Aorta (tissue), 5 donors: ENCODE measurements at regions not wholly inside any gene's neighbourhood (a gene's known extent, or its start where the extent isn't known, plus 50 kb on each side); places are given as distances from the start of the nearest gene placed in this dataset.

Experiments used
- ATAC-seq: fragments of 200-7000 bp; cut with Tn5 transposase; one replicate; pipeline ENCODE4 v1.9.1; 2022; ENCODE audit warnings: moderate library complexity; ENCODE audit not compliant: low FRiP score
- DNase-seq, 2 donors: peaks; one replicate each; pipeline ENCODE4 v3.0.0-alpha.2; 2020
- H3K27ac ChIP-seq, 2 donors: one replicate each; pipeline ENCODE4 v1.5.1; 2013; ENCODE audit warnings: low read length in 2 of 2, mild to moderate bottlenecking in 2 of 2, moderate library complexity in 2 of 2, control low read depth in 1 of 2, inconsistent platforms in 1 of 2, low read depth in 1 of 2
- H3K27me3 ChIP-seq, 2 donors: one replicate each; pipeline ENCODE4 v1.6.1; 2013; ENCODE audit warnings: control low read depth in 1 of 2, low read length in 1 of 2, mild to moderate bottlenecking in 1 of 2, moderate library complexity in 1 of 2; ENCODE audit not compliant: insufficient read depth in 2 of 2, control insufficient read depth in 1 of 2
- H3K36me3 ChIP-seq, 2 donors: one replicate each; pipeline ENCODE4 v1.6.1; 2013; ENCODE audit warnings: control low read depth in 1 of 2, low read length in 1 of 2, mild to moderate bottlenecking in 1 of 2; ENCODE audit not compliant: insufficient read depth in 2 of 2, control insufficient read depth in 1 of 2
- H3K4me1 ChIP-seq, 2 donors: one replicate each; pipeline ENCODE4 v1.6.1; 2013; ENCODE audit warnings: low read length in 2 of 2, control low read depth in 1 of 2, mild to moderate bottlenecking in 1 of 2, moderate library complexity in 1 of 2; ENCODE audit not compliant: insufficient read depth in 2 of 2, control insufficient read depth in 1 of 2
- H3K4me3 ChIP-seq, 2 donors: one replicate each; pipeline ENCODE4 v1.5.1; 2013; ENCODE audit warnings: low read length in 2 of 2, control low read depth in 1 of 2, mild to moderate bottlenecking in 1 of 2
- H3K9me3 ChIP-seq: one replicate; pipeline ENCODE4 v1.6.1; 2013; ENCODE audit warnings: mild to moderate bottlenecking, low read length; ENCODE audit not compliant: control insufficient read depth
- WGBS, 2 donors: extraction: QIAGEN DNeasy Blood & Tissue Kit; methylation state at CpG; one replicate each; pipeline ENCODE4 v1.1.7; 2013; 5-methylcytosine and 5-hydroxymethylcytosine counted together
- intact Hi-C, 2 donors: fragments of 100-400 bp; cut with DNase I; formaldehyde crosslinking; loops; one replicate each; pipeline versions ENCODE4 v1.14.2 to v1.15.0; 2022
- donor health status: healthy with polysubstance abuse.
- donor health status: Bipolar disorder and iron deficiency.
- donor health status: DM: no; HTN: no; CAD: no.
- donor health status: DM: no; HTN: no; CAD: no.
- donor health status: DM: yes; HTN: yes; CAD: no.

- no peaks in the 10 kb centered on the region for H3K4me1 ChIP-seq
- H3K9me3 ChIP-seq, result no peaks in the 10 kb centered on the region
- 61 to 76% methylated on average over 3 of the region's 3 CpGs for WGBS, 2 donors
- H3K4me3 ChIP-seq, result no peak overlapping the region
- no peaks in the 10 kb centered on the region for H3K27me3 ChIP-seq
- no peaks in the 10 kb centered on the region for H3K36me3 ChIP-seq
- DNase-seq, result no peak
- intact Hi-C loops, result no loop called here
- no peak for ATAC-seq
- no peak overlapping the region for H3K27ac ChIP-seq
These were observed 359.2 kb downstream of the FBXW7 start for GRCh38 chr4:152176627-152177214.

DNA sequence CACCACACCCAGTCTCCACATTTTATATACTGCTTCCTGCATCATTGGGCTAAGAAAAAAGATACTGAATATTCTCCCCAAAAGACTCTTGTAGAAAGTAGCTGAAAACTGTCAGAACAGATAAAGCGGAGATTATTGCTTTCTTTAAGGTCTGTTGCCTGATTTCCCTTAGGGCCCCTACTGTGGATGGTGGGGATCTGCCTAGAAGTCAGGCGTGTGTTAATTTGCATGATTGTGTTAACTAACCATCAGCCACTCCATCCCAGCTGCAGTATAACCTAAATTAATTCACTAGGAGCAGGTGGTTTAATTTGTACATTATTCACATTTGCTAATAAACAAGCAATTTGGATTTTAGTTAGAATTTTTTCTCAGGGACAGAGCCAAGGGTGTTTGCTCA, 360.3 kb downstream of the FBXW7 start:
- Histone ChIP-seq H3K36me3 (no peaks in the 10 kb centered on the region), H3K27me3 (no peaks in the 10 kb centered on the region), H3K9me3 (no peaks in the 10 kb centered on the region), H3K4me3 (no peak overlapping the region), H3K27ac (no peak overlapping the region), H3K4me1 (no peaks in the 10 kb centered on the region)
- intact Hi-C loops, result no loop called here
- ATAC-seq, result no peak
- 92 to 100% methylated on average over 2 of the region's 2 CpGs for WGBS, 2 donors
- no peak for DNase-seq

DNA sequence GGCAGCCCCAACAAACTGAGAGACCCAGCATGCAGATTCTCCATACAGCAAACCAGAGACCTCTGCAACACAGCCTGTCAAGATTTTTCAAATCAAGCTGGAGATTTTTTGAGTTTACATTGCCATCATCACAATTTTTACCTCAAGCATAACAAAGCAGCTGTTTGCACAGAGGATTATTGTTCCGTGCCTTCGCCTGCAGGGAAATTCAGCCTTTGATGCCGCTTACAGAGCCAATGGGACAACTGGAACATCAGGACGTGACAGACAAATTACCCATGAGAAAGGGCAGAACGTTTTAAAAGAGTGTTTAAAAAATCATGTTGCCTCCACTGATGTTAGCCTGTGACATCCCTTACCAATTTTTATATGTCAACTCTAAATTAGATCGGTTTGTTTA, 363.7 kb downstream of the FBXW7 start:
- DNase-seq (no peak), ATAC-seq (no peak)
- no peaks in the 10 kb centered on the region for H3K4me1 ChIP-seq
- H3K27ac ChIP-seq, result no peak overlapping the region
- H3K9me3 ChIP-seq, result no peaks in the 10 kb centered on the region
- WGBS, 2 donors, result 56 to 67% methylated on average over 6 of the region's 6 CpGs
- H3K4me3 ChIP-seq, result no peak overlapping the region
- intact Hi-C loops, result no loop called here
- no peaks in the 10 kb centered on the region for H3K36me3 ChIP-seq
- no peaks in the 10 kb centered on the region for H3K27me3 ChIP-seq

GRCh38 chr4:152171556-152171955, 364.3 kb downstream of the FBXW7 start:
- DNase-seq (no peak), ATAC-seq (no peak)
- Histone ChIP-seq H3K4me1 (no peaks in the 10 kb centered on the region), H3K36me3 (no peaks in the 10 kb centered on the region), H3K27ac (no peak overlapping the region), H3K27me3 (no peaks in the 10 kb centered on the region), H3K9me3 (no peaks in the 10 kb centered on the region), H3K4me3 (no peak overlapping the region)
- intact Hi-C loops, result no loop called here
- WGBS, 2 donors, result 71 to 83% methylated on average over 4 of the region's 4 CpGs

- Histone ChIP-seq H3K27ac (no peak overlapping the region), H3K9me3 (no peaks in the 10 kb centered on the region), H3K36me3 (no peaks in the 10 kb centered on the region), H3K4me1 (no peaks in the 10 kb centered on the region), H3K4me3 (no peak overlapping the region), H3K27me3 (no peaks in the 10 kb centered on the region)
- no peak for ATAC-seq
- DNase-seq, result no peak
- intact Hi-C loops, result no loop called here
- 35 to 37% methylated on average over 6 of the region's 6 CpGs for whole genome bisulfite sequencing, 2 donors
These were observed 366.2 kb downstream of the FBXW7 start for GRCh38 chr4:152169683-152170082.

GRCh38 chr4:152168987-152169616, 366.8 kb downstream of the FBXW7 start:
- WGBS, 2 donors, result 51 to 56% methylated on average over 5 of the region's 5 CpGs
- Histone ChIP-seq H3K36me3 (no peaks in the 10 kb centered on the region), H3K4me3 (no peak overlapping the region), H3K27me3 (no peaks in the 10 kb centered on the region), H3K4me1 (no peaks in the 10 kb centered on the region), H3K9me3 (no peaks in the 10 kb centered on the region), H3K27ac (no peak overlapping the region)
- ATAC-seq (no peak), DNase-seq (no peak)
- intact Hi-C loops, result no loop called here

GRCh38 chr4:152166567-152166966, 369.3 kb downstream of the FBXW7 start:
- Histone ChIP-seq H3K27ac (no peak overlapping the region), H3K4me3 (no peak overlapping the region), H3K9me3 (no peaks in the 10 kb centered on the region), H3K36me3 (no peaks in the 10 kb centered on the region), H3K4me1 (no peaks in the 10 kb centered on the region), H3K27me3 (no peaks in the 10 kb centered on the region)
- 14 to 19% methylated on average over 6 of the region's 6 CpGs for WGBS, 2 donors
- DNase-seq (no peak), ATAC-seq (no peak)
- intact Hi-C loops, result no loop called here

DNA sequence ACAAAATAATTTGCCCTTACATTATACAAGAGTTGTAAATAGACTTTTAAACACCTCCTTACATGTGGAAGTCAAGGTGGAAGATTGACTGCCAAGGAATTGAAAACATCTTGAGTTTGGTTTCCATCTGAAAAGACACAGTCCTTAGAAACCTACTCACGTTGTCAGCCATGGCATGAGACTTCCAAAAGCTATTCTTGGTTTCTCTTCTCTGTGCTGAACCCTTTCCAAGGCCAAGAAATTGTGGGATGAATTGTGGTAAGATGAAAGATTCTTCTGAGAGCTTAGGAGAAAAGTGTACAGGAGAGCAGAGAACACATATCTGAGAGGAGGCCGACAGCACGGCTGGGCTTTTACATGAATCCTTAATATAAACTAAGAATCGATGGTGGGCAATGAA, 370.0 kb downstream of the FBXW7 start:
- H3K27me3 ChIP-seq, result no peaks in the 10 kb centered on the region
- no peaks in the 10 kb centered on the region for H3K4me1 ChIP-seq
- no peak overlapping the region for H3K27ac ChIP-seq
- intact Hi-C loops, result no loop called here
- 71 to 77% methylated on average over 4 of the region's 4 CpGs for WGBS, 2 donors
- H3K9me3 ChIP-seq, result no peaks in the 10 kb centered on the region
- DNase-seq, result no peak
- H3K4me3 ChIP-seq, result no peak overlapping the region
- H3K36me3 ChIP-seq, result no peaks in the 10 kb centered on the region
- no peak for ATAC-seq

- ATAC-seq (no peak), DNase-seq (no peak)
- WGBS, 2 donors, result 24% methylated on average over 2 of the region's 2 CpGs
- Histone ChIP-seq H3K9me3 (no peaks in the 10 kb centered on the region), H3K4me3 (no peak overlapping the region), H3K27me3 (no peaks in the 10 kb centered on the region), H3K4me1 (no peaks in the 10 kb centered on the region), H3K27ac (no peak overlapping the region), H3K36me3 (no peaks in the 10 kb centered on the region)
- intact Hi-C loops, result no loop called here
These were observed 370.7 kb downstream of the FBXW7 start for GRCh38 chr4:152165146-152165545.
